Keratinocyte (primary cell): ENCODE measurements at regions not wholly inside any gene's neighbourhood (a gene's known extent, or its start where the extent isn't known, plus 50 kb on each side); places are given as distances from the start of the nearest gene placed in this dataset.

Experiments used
- DNase-seq: peaks from one replicate; pipeline ENCODE4 v3.0.0-alpha.2; 2011; ENCODE audit warnings: low read depth, missing footprints, low spot score
- FAIRE-seq: peaks from 2 replicates; lab custom pipeline; 2011; peaks lifted over from hg19 to GRCh38; lab: Jason Lieb, UNC
- H2AFZ ChIP-seq: 2 replicates; pipeline ENCODE4 v1.6.0; 2012; ENCODE audit warnings: low read length, control low read depth, inconsistent platforms; ENCODE audit not compliant: control insufficient read depth
- H3K27ac ChIP-seq: 2 replicates; pipeline ENCODE4 v1.5.1; 2011; ENCODE audit warnings: low read length; ENCODE audit not compliant: control insufficient read depth, insufficient read depth
- H3K27me3 ChIP-seq: 3 replicates; pipeline ENCODE4 v1.6.0; 2011; ENCODE audit warnings: low read length; ENCODE audit not compliant: control insufficient read depth, insufficient read depth; ENCODE audit errors: extremely low read depth
- H3K36me3 ChIP-seq, 2 experiments: 2 replicates in 1 of 2; 3 replicates in 1 of 2; pipeline ENCODE4 v1.5.1; 2011; ENCODE audit warnings: low read length in 2 of 2, mild to moderate bottlenecking in 1 of 2; ENCODE audit not compliant: control insufficient read depth in 2 of 2, insufficient read depth in 2 of 2; ENCODE audit errors: extremely low read depth in 1 of 2
- H3K4me1 ChIP-seq: 3 replicates; pipeline ENCODE4 v1.5.1; 2011; ENCODE audit warnings: low read length; ENCODE audit not compliant: control insufficient read depth, insufficient read depth; ENCODE audit errors: extremely low read depth
- H3K4me2 ChIP-seq: 3 replicates; pipeline ENCODE4 v1.6.0; 2011; ENCODE audit warnings: low read depth, low read length; ENCODE audit not compliant: control insufficient read depth, insufficient read depth; ENCODE audit errors: extremely low read depth
- H3K4me3 ChIP-seq, 3 experiments: fragments of 200-600 bp in 1 of 3; sonication (generic) in 1 of 3; 2 replicates in 2 of 3; 3 replicates in 1 of 3; pipeline ENCODE4 v1.5.1; 2011 to 2016; ENCODE audit warnings: low read length in 3 of 3, mild to moderate bottlenecking in 3 of 3, control low read depth in 2 of 3, inconsistent platforms in 1 of 3, low read depth in 1 of 3, mixed read lengths in 1 of 3, mixed run types in 1 of 3, moderate library complexity in 1 of 3; ENCODE audit not compliant: control insufficient read depth in 2 of 3, insufficient read depth in 2 of 3; ENCODE audit errors: extremely low read depth in 1 of 3
- H3K79me2 ChIP-seq: 2 replicates; pipeline ENCODE4 v1.6.0; 2012; ENCODE audit warnings: low read length; ENCODE audit not compliant: control insufficient read depth, insufficient read depth
- H3K9ac ChIP-seq: 3 replicates; pipeline ENCODE4 v1.6.0; 2011; ENCODE audit warnings: low read length; ENCODE audit not compliant: control insufficient read depth, insufficient read depth; ENCODE audit errors: extremely low read depth
- H3K9me1 ChIP-seq: 3 replicates; pipeline ENCODE4 v1.6.0; 2011; ENCODE audit warnings: low read length; ENCODE audit not compliant: control insufficient read depth, insufficient read depth; ENCODE audit errors: extremely low read depth
- H3K9me3 ChIP-seq: 2 replicates; pipeline ENCODE4 v1.5.1; 2012; ENCODE audit warnings: low read depth, low read length; ENCODE audit not compliant: control insufficient read depth
- H4K20me1 ChIP-seq: 3 replicates; pipeline ENCODE4 v1.6.0; 2011; ENCODE audit warnings: low read length; ENCODE audit not compliant: control insufficient read depth, insufficient read depth; ENCODE audit errors: extremely low read depth
- CTCF ChIP-seq, 3 experiments: IDR thresholded peaks in 1 of 3; conservative IDR thresholded peaks in 1 of 3; optimal IDR thresholded peaks in 1 of 3; 2 replicates in 2 of 3; 3 replicates in 1 of 3; pipeline versions ENCODE3 to v1.5.1; 2011; ENCODE audit warnings: low read length in 3 of 3, mild to moderate bottlenecking in 3 of 3, moderate library complexity in 2 of 3, control low read depth in 1 of 3, inconsistent platforms in 1 of 3; ENCODE audit not compliant: insufficient read depth in 2 of 3; ENCODE audit errors: extremely low read depth in 1 of 3
- EZH2 ChIP-seq: IDR thresholded peaks from one replicate; pipeline ENCODE4 v1.6.1; 2012; ENCODE audit warnings: inconsistent platforms, mild to moderate bottlenecking, low read length, moderate library complexity
- dilution Hi-C: fragments of 300-500 bp; cut with MboI; formaldehyde crosslinking; loops from one replicate; pipeline ENCODE4 v1.7.0; 2020; ENCODE audit warnings: low sequenced_read_pairs; ENCODE audit not compliant: extremely low pct_ligation_motif_present

- Histone ChIP-seq H2AFZ (no peak overlapping the region), H3K36me3 (no peaks in the 10 kb centered on the region), H4K20me1 (no peaks in the 10 kb centered on the region), H3K9me3 (no peaks in the 10 kb centered on the region), H3K4me1 (no peaks in the 10 kb centered on the region), H3K27ac (no peak overlapping the region), H3K4me2 (no peak overlapping the region), H3K4me3 (no peak overlapping the region), H3K79me2 (no peaks in the 10 kb centered on the region), H3K9ac (no peak overlapping the region), H3K27me3 (no peaks in the 10 kb centered on the region), H3K9me1 (no peaks in the 10 kb centered on the region)
- TF ChIP-seq EZH2 (no peak), CTCF (optimal IDR thresholded peaks at IDR 0.05 in 1 of 3, IDR thresholded peaks at IDR 0.05 in 1 of 3, conservative IDR thresholded peaks at IDR 0.05 in 1 of 3; ENCODE audit: extremely low read depth in 1 of 3, insufficient read depth in 2 of 3, low read length in 3 of 3) (no peak)
- no peak for DNase-seq
- no peak for FAIRE-seq
- dilution Hi-C loops = no loop called here
Measured at GRCh38 chr2:34899079-34899478, 1300.0 kb upstream of the FAM98A start.

GRCh38 chr2:34892766-34893165, 1293.7 kb upstream of the FAM98A start:
- Histone ChIP-seq H3K27ac (no peak overlapping the region), H4K20me1 (no peaks in the 10 kb centered on the region), H3K4me1 (no peaks in the 10 kb centered on the region), H3K9ac (no peak overlapping the region), H3K79me2 (no peaks in the 10 kb centered on the region), H3K27me3 (no peaks in the 10 kb centered on the region), H3K36me3 (no peaks in the 10 kb centered on the region), H2AFZ (no peak overlapping the region), H3K9me3 (no peaks in the 10 kb centered on the region), H3K9me1 (no peaks in the 10 kb centered on the region), H3K4me2 (no peak overlapping the region), H3K4me3 (no peak overlapping the region)
- dilution Hi-C loops = no loop called here
- DNase-seq (no peak), FAIRE-seq (no peak)
- TF ChIP-seq EZH2 (no peak), CTCF (optimal IDR thresholded peaks at IDR 0.05 in 1 of 3, IDR thresholded peaks at IDR 0.05 in 1 of 3, conservative IDR thresholded peaks at IDR 0.05 in 1 of 3; ENCODE audit: extremely low read depth in 1 of 3, insufficient read depth in 2 of 3, low read length in 3 of 3) (no peak)
